CD4-positive, alpha-beta T cell treated with Interferon gamma for 1 hour (primary cell): ENCODE measurements at regions not wholly inside any gene's neighbourhood (a gene's known extent, or its start where the extent isn't known, plus 50 kb on each side); places are given as distances from the start of the nearest gene placed in this dataset.

ENCODE experiments used
- DNase-seq: peaks from one replicate; pipeline ENCODE4 v3.0.0-alpha.2; 2020

- DNase-seq: no peak
Observed at GRCh38 chr7:84364708-84365107, 170.1 kb upstream of the SEMA3A start.

GRCh38 chr7:84363741-84364140 lies 169.2 kb upstream of the SEMA3A start:
- no peak for DNase-seq

GRCh38 chr7:84362828-84363227 lies 168.2 kb upstream of the SEMA3A start:
- DNase-seq: no peak

GRCh38 chr7:84362360-84362759 lies 167.8 kb upstream of the SEMA3A start:
- DNase-seq: no peak

- no peak for DNase-seq
Observed at GRCh38 chr7:84354866-84355265, 160.3 kb upstream of the SEMA3A start.

GRCh38 chr7:84354030-84354429 lies 159.4 kb upstream of the SEMA3A start:
- no peak for DNase-seq

- DNase-seq: no peak
Observed at GRCh38 chr7:84339306-84339705, 144.7 kb upstream of the SEMA3A start.

- DNase-seq: no peak
Observed at GRCh38 chr7:84337429-84337828, 142.8 kb upstream of the SEMA3A start.

- no peak for DNase-seq
Observed at GRCh38 chr7:84336766-84337165, 142.2 kb upstream of the SEMA3A start.

GRCh38 chr7:84336303-84336702 lies 141.7 kb upstream of the SEMA3A start:
- no peak for DNase-seq

GRCh38 chr7:84331616-84332015 lies 137.0 kb upstream of the SEMA3A start:
- DNase-seq: no peak

GRCh38 chr7:84328571-84328970 lies 134.0 kb upstream of the SEMA3A start:
- no peak for DNase-seq

GRCh38 chr7:84324136-84324630 lies 129.6 kb upstream of the SEMA3A start:
- DNase-seq: no peak

GRCh38 chr7:84317536-84317935 lies 122.9 kb upstream of the SEMA3A start:
- DNase-seq: no peak

- DNase-seq: no peak
Observed at GRCh38 chr7:84314263-84314662, 119.7 kb upstream of the SEMA3A start.

GRCh38 chr7:84304407-84304806 lies 109.8 kb upstream of the SEMA3A start:
- DNase-seq: no peak

GRCh38 chr7:84302949-84303348 lies 108.4 kb upstream of the SEMA3A start:
- no peak for DNase-seq

- DNase-seq: no peak
Observed at GRCh38 chr7:84297616-84298015, 103.0 kb upstream of the SEMA3A start.

- DNase-seq: no peak
Observed at GRCh38 chr7:84294847-84295455, 100.4 kb upstream of the SEMA3A start.

- no peak for DNase-seq
Observed at GRCh38 chr7:84294391-84294790, 99.8 kb upstream of the SEMA3A start.

- DNase-seq: no peak
Observed at GRCh38 chr7:84291756-84292155, 97.2 kb upstream of the SEMA3A start.

GRCh38 chr7:84283798-84284197 lies 89.2 kb upstream of the SEMA3A start:
- DNase-seq: no peak

GRCh38 chr7:84281518-84281917 lies 86.9 kb upstream of the SEMA3A start:
- no peak for DNase-seq

- DNase-seq: no peak
Observed at GRCh38 chr7:84277628-84278224, 83.1 kb upstream of the SEMA3A start.

GRCh38 chr7:84274029-84274638 lies 79.5 kb upstream of the SEMA3A start:
- DNase-seq: no peak
